NB4 (cell line): ENCODE measurements at regions not wholly inside any gene's neighbourhood (a gene's known extent, or its start where the extent isn't known, plus 50 kb on each side); places are given as distances from the start of the nearest gene placed in this dataset.

Source experiments
- DNase-seq: peaks from one replicate; pipeline ENCODE4 v3.0.0; 2010; ENCODE audit warnings: low read depth
- H3K4me3 ChIP-seq: one replicate; pipeline ENCODE4 v1.5.1; 2011; ENCODE audit warnings: mild to moderate bottlenecking, low read depth, low read length, moderate library complexity
- MYC ChIP-seq: IDR thresholded peaks from 2 replicates; pipeline ENCODE4 v1.6.1; 2011; ENCODE audit warnings: low read depth, low read length
- POLR2A ChIP-seq: IDR thresholded peaks from 2 replicates; pipeline ENCODE4 v1.6.1; 2011; ENCODE audit warnings: mild to moderate bottlenecking; ENCODE audit not compliant: insufficient read length; ENCODE audit errors: extremely low read depth
- TF ChIP-seq, protein P1 (sequence below): IDR thresholded peaks from one replicate; pipeline ENCODE4 v1.5.1; 2012; ENCODE audit warnings: low read depth, low read length
- TF ChIP-seq, protein P2 (sequence below): IDR thresholded peaks from 2 replicates; pipeline ENCODE4 v1.6.1; 2011; ENCODE audit warnings: low read depth, low read length

DNA sequence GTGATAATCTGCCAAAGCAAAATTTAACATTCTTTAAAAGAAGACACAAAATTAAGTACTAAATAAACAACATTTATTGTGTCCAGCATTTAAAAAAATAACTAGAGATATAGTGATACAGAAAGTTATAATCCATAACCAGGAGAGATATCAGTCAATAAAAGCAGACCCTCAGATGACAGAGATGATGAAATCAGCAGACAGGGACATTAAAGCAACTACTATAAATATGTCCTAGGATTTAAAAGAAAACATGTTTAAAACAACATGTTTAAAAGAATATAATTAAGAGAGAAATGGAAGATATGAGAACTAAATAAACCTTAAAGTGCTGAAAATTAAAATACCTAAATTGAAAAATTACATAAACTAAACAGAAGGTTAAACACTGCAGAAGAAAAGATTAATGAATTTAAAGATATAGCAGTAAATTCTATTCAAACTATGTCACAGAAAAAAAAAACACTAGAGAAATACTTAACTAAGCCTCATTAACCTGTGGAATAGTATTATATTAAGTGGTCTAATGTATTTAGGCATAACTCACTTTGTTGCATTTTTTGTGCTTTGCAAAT, 261.2 kb upstream of the NR5A2 start:
- no peak overlapping the region for H3K4me3 ChIP-seq
- no peak for TF ChIP-seq MYC
- TF ChIP-seq, protein P1, sequence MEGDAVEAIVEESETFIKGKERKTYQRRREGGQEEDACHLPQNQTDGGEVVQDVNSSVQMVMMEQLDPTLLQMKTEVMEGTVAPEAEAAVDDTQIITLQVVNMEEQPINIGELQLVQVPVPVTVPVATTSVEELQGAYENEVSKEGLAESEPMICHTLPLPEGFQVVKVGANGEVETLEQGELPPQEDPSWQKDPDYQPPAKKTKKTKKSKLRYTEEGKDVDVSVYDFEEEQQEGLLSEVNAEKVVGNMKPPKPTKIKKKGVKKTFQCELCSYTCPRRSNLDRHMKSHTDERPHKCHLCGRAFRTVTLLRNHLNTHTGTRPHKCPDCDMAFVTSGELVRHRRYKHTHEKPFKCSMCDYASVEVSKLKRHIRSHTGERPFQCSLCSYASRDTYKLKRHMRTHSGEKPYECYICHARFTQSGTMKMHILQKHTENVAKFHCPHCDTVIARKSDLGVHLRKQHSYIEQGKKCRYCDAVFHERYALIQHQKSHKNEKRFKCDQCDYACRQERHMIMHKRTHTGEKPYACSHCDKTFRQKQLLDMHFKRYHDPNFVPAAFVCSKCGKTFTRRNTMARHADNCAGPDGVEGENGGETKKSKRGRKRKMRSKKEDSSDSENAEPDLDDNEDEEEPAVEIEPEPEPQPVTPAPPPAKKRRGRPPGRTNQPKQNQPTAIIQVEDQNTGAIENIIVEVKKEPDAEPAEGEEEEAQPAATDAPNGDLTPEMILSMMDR, result no peak
- DNase-seq, result no peak

DNA sequence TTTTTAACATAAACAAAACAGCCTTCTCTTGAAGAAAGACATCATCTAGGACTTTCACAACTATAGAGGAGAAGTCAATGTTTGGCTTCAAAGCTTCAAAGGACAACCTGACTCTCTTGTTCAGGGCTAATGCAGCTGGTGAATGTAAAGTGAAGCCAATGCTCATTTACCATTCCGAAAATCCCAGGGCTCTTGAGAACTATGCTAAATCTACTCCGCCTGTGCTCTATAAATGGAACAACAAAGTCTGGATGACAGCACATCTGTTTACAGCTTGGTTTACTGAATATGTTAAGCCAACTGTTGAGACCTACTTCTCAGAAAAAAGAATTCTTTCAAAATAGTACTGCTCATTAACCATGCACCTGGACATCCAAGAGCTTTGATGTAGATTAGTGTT, 259.8 kb upstream of the NR5A2 start:
- DNase-seq, result no peak
- no peak overlapping the region for H3K4me3 ChIP-seq
- TF ChIP-seq, protein P2, sequence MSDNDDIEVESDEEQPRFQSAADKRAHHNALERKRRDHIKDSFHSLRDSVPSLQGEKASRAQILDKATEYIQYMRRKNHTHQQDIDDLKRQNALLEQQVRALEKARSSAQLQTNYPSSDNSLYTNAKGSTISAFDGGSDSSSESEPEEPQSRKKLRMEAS, result no peak
- no peak for TF ChIP-seq POLR2A
- TF ChIP-seq MYC, result no peak
- TF ChIP-seq, protein P1, result no peak

DNA sequence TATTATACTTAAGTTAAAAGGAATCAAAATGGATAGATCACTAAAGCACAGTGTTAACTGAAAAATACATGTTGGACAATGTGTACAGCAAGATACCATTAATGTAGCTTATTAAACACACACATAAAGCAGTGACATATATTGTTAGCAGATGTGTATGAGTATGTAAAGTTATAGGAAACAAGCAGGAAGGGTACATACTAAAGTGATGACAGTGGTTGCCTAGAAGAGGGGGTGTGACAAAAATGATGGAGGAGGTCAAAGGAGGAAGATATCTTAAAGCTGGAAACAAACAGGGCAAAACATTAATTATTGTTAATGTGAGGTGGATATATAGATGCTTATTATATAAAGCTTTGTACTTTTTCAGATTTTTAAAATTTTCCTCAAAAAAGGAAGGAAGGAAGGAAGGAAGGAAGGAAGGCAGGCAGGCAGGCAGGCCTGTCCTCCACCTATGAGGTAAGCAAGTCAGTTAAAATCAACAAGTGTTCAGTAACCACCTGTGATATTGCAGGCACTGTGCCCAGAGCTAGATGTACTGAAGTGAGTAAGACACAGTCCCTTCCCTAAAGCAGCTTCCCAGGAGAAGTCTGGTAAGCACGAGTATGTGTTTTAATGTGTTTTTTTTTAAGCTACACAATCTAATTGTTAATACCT, 252.9 kb upstream of the NR5A2 start:
- TF ChIP-seq MYC (no peak), POLR2A (no peak)
- TF ChIP-seq, protein P2, result no peak
- TF ChIP-seq, protein P1, result no peak
- DNase-seq, result no peak

DNA sequence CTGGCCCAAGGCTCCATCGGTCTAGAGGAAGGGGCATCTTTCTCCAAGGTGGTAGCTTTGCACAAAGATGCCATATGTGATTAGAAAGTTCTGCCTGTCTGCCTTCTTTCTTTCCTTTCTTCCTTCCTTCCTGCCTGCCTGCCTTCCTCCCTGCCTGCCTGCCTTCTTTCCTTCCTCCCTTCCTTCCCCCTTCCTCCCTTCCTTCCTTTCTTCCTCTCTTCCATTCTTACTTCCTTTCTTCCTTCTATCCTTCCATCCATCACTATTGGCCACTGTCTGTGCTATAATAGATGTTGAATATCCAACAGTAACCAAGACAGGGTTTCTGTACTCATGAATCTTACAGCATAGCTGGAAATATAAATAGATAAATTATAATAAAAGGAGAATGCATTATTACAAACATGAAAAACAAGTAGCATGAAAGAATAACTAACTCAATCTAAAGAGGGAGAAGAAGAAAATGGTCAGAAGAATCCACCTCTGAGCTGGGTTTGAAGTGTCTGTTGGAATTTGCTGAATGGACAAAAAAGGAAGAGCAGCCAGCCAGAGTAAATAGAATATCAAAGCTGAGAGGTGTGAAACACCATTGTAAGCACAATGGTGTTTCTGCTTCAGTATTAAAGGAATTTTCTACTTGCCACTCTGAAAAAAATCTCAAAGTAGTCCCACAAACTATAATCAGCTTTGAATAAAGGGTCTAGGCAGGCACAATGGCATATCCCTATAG, 250.6 kb upstream of the NR5A2 start:
- TF ChIP-seq, protein P1, result no peak
- no peak for TF ChIP-seq MYC
- TF ChIP-seq POLR2A, result no peak
- TF ChIP-seq, protein P2, result no peak
- no peak for DNase-seq
- H3K4me3 ChIP-seq, result no peak overlapping the region

More for the DNA sequence above, 252.9 kb upstream of the NR5A2 start:
- H3K4me3 ChIP-seq, result no peak overlapping the region

DNA sequence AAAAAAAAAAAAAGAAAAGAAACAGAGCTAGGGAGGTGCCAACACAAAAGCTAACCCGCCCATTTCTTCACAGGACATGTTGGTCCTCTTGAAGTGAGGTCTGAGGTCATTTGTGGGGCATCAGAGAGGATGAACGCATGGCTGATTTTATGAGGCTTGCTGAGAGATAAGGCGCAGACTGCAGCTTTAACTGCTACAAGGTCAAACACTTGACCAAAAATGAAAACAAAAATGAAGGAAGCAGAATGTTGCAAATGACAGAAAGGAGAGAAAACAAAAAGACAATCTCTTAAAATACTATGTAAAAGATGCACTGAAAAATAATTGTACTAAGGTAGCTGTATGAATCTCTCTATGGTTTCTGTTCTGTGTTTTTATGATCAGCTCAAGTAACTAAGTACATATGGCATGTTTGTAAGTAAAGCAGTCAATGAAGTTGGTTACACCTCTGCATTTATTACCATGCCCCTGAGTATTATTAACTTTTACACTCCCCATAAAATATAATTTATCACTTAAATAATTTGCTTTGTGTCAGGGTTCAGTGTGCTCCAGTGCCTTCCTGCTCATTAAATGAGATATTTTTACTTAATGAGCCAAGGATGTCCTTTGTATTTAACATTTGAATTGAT, 249.1 kb upstream of the NR5A2 start:
- no peak overlapping the region for H3K4me3 ChIP-seq
- no peak for DNase-seq
- TF ChIP-seq, protein P2, result no peak
- TF ChIP-seq POLR2A (no peak), MYC (no peak)

DNA sequence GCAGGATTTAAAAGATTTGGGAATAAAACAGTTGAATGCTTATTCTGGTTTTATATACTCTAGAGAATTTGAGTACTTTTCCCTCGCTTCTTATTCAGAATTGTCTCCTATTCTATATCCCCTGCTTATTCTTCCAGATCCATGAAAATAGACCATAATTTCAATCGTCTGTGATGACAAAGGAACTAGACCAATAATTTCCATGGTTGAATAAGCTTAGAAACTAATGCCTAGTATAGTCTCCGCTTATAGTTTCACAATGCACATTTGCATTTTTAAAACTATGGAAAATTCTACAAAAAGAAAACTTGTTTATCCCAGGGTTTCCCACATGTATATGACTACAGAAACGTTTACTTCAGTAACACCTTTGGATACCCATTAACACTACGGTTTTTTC, 247.4 kb upstream of the NR5A2 start:
- TF ChIP-seq, protein P1, result no peak
- TF ChIP-seq MYC, result no peak
- TF ChIP-seq POLR2A, result no peak
- TF ChIP-seq, protein P2, result no peak
- DNase-seq, result no peak

More for the DNA sequence above, 247.4 kb upstream of the NR5A2 start:
- H3K4me3 ChIP-seq, result no peak overlapping the region
